ENCODE measurements at regions not wholly inside any gene's neighbourhood (a gene's known extent, or its start where the extent isn't known, plus 50 kb on each side); places are given as distances from the start of the nearest gene placed in this dataset.

DNA sequence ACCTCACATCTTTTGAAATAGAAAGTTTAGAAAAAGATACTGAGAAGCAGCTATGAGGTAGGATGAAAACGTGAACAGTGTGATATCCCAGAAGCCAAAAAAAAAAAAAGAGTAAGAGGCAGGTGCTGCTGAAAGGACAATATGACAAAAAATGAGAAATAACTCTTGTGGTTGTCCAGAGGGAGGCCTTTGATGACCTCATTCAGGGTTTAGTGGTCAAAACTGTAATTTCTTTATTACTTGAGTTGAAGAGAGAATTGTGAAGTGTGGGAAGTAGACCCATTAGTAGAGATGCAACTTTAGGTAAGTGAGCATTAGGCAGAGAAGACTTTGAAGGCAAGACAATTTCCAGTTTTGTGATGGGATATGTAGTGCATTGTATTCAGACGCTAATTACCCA lies 1306.3 kb upstream of the ACO1 start:
- Histone ChIP-seq H3K9me3 (replicated peaks; ENCODE audit: control insufficient read depth, insufficient read depth, low read length) (no peaks in the 10 kb centered on the region), H3K9ac (replicated peaks; ENCODE audit: extremely low read depth, insufficient read depth, low read length) (no peak overlapping the region), H3K27me3 (ENCODE audit: control insufficient read depth in 2 of 2, insufficient read depth in 2 of 2, low read length in 2 of 2) (no peaks in the 10 kb centered on the region), H3K4me1 (ENCODE audit: control insufficient read depth, extremely low read depth, insufficient read depth, low read length) (no peaks in the 10 kb centered on the region), H3K36me3 (ENCODE audit: control insufficient read depth in 2 of 2, extremely low read depth in 1 of 2, insufficient read depth in 2 of 2, low read length in 2 of 2) (no peaks in the 10 kb centered on the region), H2AFZ (ENCODE audit: low read depth, low read length) (no peak overlapping the region), H4K20me1 (replicated peaks; ENCODE audit: control insufficient read depth, extremely low read depth, insufficient read depth, low read length) (no peaks in the 10 kb centered on the region), H3K27ac (ENCODE audit: insufficient read depth, low read depth, low read length) (no peak overlapping the region), H3K79me2 (ENCODE audit: control insufficient read depth, insufficient read depth, low read length) (no peaks in the 10 kb centered on the region), H3K9me1 (replicated peaks; ENCODE audit: control insufficient read depth, extremely low read depth, insufficient read depth, low read length) (no peaks in the 10 kb centered on the region), H3K4me2 (ENCODE audit: insufficient read depth, low read length) (no peak overlapping the region), H3K4me3 (replicated peaks in 1 of 3; ENCODE audit: insufficient read depth in 1 of 3, low read depth in 1 of 3, low read length in 3 of 3) (no peak overlapping the region)
- dilution Hi-C loops (cut with MboI; ENCODE audit: extremely low pct_ligation_motif_present, low sequenced_read_pairs) (no loop called here), intact Hi-C loops (cut with micrococcal nuclease) (no loop called here)
- no TSS peak for BruUV-seq (replicated peaks)
- FAIRE-seq (no peak), DNase-seq (ENCODE audit: low read depth, low spot score) (no peak)
- POLR2A ChIA-PET: no interaction called here
- TF ChIP-seq, protein P1, sequence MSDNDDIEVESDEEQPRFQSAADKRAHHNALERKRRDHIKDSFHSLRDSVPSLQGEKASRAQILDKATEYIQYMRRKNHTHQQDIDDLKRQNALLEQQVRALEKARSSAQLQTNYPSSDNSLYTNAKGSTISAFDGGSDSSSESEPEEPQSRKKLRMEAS (IDR thresholded peaks at IDR 0.05; ENCODE audit: insufficient read depth, insufficient read length): no peak
- TF ChIP-seq MYC (IDR thresholded peaks at IDR 0.05; ENCODE audit: low read depth, low read length) (no peak), JUN (IDR thresholded peaks at IDR 0.05; ENCODE audit: borderline replicate concordance, insufficient read depth, insufficient read length, low read depth) (no peak), EZH2 (IDR thresholded peaks at IDR 0.05; ENCODE audit: borderline replicate concordance, low read depth, low read length, severe bottlenecking) (no peak), GATA2 (IDR thresholded peaks at IDR 0.05; ENCODE audit: insufficient read depth, insufficient read length, low read depth, low read length) (no peak), POLR2A (IDR thresholded peaks at IDR 0.05; ENCODE audit: low read depth, low read length) (no peak), POLR2AphosphoS5 (IDR thresholded peaks at IDR 0.05; ENCODE audit: insufficient read depth, low read depth, low read length) (no peak), FOS (IDR thresholded peaks at IDR 0.05; ENCODE audit: borderline replicate concordance, insufficient read depth, low read length) (no peak)
- TF ChIP-seq, protein P2, sequence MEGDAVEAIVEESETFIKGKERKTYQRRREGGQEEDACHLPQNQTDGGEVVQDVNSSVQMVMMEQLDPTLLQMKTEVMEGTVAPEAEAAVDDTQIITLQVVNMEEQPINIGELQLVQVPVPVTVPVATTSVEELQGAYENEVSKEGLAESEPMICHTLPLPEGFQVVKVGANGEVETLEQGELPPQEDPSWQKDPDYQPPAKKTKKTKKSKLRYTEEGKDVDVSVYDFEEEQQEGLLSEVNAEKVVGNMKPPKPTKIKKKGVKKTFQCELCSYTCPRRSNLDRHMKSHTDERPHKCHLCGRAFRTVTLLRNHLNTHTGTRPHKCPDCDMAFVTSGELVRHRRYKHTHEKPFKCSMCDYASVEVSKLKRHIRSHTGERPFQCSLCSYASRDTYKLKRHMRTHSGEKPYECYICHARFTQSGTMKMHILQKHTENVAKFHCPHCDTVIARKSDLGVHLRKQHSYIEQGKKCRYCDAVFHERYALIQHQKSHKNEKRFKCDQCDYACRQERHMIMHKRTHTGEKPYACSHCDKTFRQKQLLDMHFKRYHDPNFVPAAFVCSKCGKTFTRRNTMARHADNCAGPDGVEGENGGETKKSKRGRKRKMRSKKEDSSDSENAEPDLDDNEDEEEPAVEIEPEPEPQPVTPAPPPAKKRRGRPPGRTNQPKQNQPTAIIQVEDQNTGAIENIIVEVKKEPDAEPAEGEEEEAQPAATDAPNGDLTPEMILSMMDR (IDR thresholded peaks at IDR 0.05; ENCODE audit: extremely low read depth in 1 of 2, insufficient read depth in 1 of 2, low read depth in 1 of 2, low read length in 2 of 2): no peak
- CTCF ChIA-PET: no interaction called here
